ENCODE measurements at regions not wholly inside any gene's neighbourhood (a gene's known extent, or its start where the extent isn't known, plus 50 kb on each side); places are given as distances from the start of the nearest gene placed in this dataset.

DNA sequence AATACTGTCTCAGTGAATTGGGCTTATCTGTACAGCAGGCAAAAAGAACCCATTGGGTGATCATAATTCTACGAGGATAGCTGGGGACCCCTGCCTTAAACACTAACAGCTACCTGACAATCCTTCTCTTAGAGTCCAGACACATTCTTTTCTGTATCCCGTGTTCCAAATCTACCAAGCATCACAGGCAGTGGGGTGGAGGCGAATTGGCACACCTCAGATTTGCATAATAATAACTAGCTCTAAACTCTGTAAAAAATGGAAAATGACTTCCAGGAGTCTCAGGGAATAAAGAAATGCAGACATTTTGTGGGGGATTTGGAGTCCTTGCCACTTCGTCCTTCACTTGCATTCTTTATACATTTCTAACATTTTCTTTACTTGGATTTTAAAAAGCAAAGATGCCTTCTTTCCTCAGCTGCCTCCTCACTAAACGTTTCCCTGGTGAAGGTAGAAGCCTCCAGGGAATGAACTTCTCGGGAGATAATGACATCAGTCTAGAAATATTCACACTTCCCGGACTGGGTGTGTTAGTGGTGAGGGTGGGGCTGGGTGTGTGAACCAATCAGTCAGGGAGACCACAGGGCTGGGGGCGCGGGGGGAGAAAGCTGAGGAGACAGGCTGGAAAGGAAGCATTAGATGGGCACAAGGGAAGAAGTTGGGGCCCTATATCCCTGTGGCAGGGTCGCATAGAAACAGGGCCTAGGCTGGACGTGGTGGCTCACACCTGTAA, 59.1 kb upstream of the BOD1L2 start:
- Mint-ChIP-seq H3K9me3 (ENCODE audit: low read depth, unreplicated experiment) (peaks cover 5% of the 10 kb centered on the region), H3K27ac (ENCODE audit: unreplicated experiment) (peak overlapping the region; percentile 79), H3K4me1 (ENCODE audit: low read depth, unreplicated experiment) (peaks cover 61% of the 10 kb centered on the region), H3K4me3 (ENCODE audit: low read depth, unreplicated experiment) (peak overlapping the region; percentile 11), H3K36me3 (ENCODE audit: insufficient read depth, unreplicated experiment) (no peaks in the 10 kb centered on the region), H3K27me3 (ENCODE audit: unreplicated experiment) (no peaks in the 10 kb centered on the region)
- DNase-seq = peak; percentile 77
- CTCF ChIA-PET = interaction anchor here (0.6 to 1.3 kb wide), 3 partner anchors 133 to 395 kb away, joined by 4 read pairs; no protein-coding TSS in a partner anchor
- TF ChIP-seq, protein P1, sequence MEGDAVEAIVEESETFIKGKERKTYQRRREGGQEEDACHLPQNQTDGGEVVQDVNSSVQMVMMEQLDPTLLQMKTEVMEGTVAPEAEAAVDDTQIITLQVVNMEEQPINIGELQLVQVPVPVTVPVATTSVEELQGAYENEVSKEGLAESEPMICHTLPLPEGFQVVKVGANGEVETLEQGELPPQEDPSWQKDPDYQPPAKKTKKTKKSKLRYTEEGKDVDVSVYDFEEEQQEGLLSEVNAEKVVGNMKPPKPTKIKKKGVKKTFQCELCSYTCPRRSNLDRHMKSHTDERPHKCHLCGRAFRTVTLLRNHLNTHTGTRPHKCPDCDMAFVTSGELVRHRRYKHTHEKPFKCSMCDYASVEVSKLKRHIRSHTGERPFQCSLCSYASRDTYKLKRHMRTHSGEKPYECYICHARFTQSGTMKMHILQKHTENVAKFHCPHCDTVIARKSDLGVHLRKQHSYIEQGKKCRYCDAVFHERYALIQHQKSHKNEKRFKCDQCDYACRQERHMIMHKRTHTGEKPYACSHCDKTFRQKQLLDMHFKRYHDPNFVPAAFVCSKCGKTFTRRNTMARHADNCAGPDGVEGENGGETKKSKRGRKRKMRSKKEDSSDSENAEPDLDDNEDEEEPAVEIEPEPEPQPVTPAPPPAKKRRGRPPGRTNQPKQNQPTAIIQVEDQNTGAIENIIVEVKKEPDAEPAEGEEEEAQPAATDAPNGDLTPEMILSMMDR (IDR thresholded peaks at IDR 0.05; ENCODE audit: unreplicated experiment) = no peak
- BruUV-seq (replicated peaks) = TSS peak; percentile 96
- intact Hi-C loops (cut with micrococcal nuclease; ENCODE audit: unreplicated experiment) = loop anchor here (5.0 kb wide), 2 partner anchors 134 to 354 kb away; no protein-coding TSS in a partner anchor

DNA sequence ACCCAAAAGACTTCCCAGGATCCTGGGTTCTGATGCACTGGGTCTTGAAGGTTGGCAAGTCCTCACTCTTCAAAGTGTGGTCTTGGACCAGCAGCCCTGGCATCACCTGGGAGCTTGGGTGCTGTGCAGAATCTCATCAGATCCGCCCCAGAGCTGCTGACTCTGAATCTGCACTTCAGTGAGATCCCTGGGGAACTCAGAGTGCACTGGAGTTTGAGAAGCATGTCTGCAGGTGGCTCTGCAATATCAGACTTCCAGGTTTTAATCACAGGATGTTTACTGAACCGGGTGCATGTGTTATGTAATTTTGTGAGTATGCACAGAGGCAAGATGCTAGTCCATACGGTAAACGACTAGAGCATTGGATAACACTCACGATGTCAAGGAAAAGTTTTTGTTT, 58.0 kb upstream of the BOD1L2 start:
- DNase-seq = peak; percentile 14
- peaks cover 57% of the 10 kb centered on the region for H3K4me1 Mint-ChIP-seq (ENCODE audit: low read depth, unreplicated experiment)
- no peak overlapping the region for H3K4me3 Mint-ChIP-seq (ENCODE audit: low read depth, unreplicated experiment)

DNA sequence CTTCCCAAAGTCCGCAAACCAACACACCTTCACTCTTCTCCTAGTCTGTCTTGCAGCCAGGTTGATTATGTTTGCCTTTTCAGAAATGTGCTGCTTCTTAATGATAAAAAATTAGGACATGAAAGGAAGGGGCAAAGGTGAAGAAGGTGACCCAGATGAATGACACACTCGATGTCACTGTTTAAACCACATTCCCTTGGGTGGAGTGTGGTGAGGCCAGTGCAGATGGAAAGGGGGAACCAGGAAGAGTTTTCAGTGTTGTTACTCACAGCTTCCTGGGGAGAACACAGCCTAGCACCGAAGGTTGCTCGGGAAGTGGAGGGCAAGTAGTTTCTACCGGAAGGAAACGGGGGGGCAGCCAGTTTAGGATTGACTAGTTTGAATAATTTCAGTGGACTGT, 57.2 kb upstream of the BOD1L2 start:
- Mint-ChIP-seq H3K9me3 (ENCODE audit: low read depth, unreplicated experiment) (no peaks in the 10 kb centered on the region), H3K27me3 (ENCODE audit: unreplicated experiment) (no peaks in the 10 kb centered on the region), H3K36me3 (ENCODE audit: insufficient read depth, unreplicated experiment) (no peaks in the 10 kb centered on the region), H3K4me3 (ENCODE audit: low read depth, unreplicated experiment) (no peak overlapping the region), H3K27ac (ENCODE audit: unreplicated experiment) (peak overlapping the region; percentile 46), H3K4me1 (ENCODE audit: low read depth, unreplicated experiment) (peaks cover 49% of the 10 kb centered on the region)
- DNase-seq = no peak
- TF ChIP-seq, protein P1 (IDR thresholded peaks at IDR 0.05; ENCODE audit: unreplicated experiment) = no peak
- no TSS peak for BruUV-seq (replicated peaks)
- intact Hi-C loops (cut with micrococcal nuclease; ENCODE audit: unreplicated experiment) = loop anchor here (5.0 kb wide), 2 partner anchors 133 to 353 kb away; no protein-coding TSS in a partner anchor
- CTCF ChIA-PET = no interaction called here

More for the DNA sequence above, 58.0 kb upstream of the BOD1L2 start:
- BruUV-seq (replicated peaks) = no TSS peak
- CTCF ChIA-PET = no interaction called here
- intact Hi-C loops (cut with micrococcal nuclease; ENCODE audit: unreplicated experiment) = loop anchor here (5.0 kb wide), 2 partner anchors 133 to 353 kb away; no protein-coding TSS in a partner anchor
- H3K27ac Mint-ChIP-seq (ENCODE audit: unreplicated experiment) = peak overlapping the region; percentile 79
- H3K27me3 Mint-ChIP-seq (ENCODE audit: unreplicated experiment) = no peaks in the 10 kb centered on the region
- H3K9me3 Mint-ChIP-seq (ENCODE audit: low read depth, unreplicated experiment) = peaks cover 2% of the 10 kb centered on the region
- H3K36me3 Mint-ChIP-seq (ENCODE audit: insufficient read depth, unreplicated experiment) = no peaks in the 10 kb centered on the region
- TF ChIP-seq, protein P1 (IDR thresholded peaks at IDR 0.05; ENCODE audit: unreplicated experiment) = no peak

DNA sequence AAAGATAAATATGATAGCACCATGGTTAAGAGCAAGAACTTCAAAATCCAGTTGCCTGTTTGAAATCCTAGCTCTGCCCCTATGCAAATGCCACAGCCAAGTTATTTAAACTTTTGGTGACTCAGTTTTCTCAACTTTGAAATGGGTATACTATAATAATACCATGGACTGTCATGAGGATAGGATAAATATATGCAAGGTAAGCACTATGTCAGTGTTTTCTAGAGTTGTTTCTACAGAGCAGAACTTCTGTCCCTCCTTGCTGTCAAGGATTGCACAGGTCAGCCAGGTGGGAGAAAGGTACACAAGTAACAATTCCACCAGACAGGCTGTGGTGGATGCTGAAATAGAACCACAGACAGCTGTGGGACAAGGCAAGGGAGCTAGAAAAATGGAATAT, 55.7 kb upstream of the BOD1L2 start:
- H3K4me3 Mint-ChIP-seq (ENCODE audit: low read depth, unreplicated experiment) = no peak overlapping the region
- CTCF ChIA-PET = no interaction called here
- TF ChIP-seq, protein P1 (IDR thresholded peaks at IDR 0.05; ENCODE audit: unreplicated experiment) = no peak

More for the DNA sequence above, 55.7 kb upstream of the BOD1L2 start:
- no peak for DNase-seq
- Mint-ChIP-seq H3K36me3 (ENCODE audit: insufficient read depth, unreplicated experiment) (no peaks in the 10 kb centered on the region), H3K4me1 (ENCODE audit: low read depth, unreplicated experiment) (peaks cover 46% of the 10 kb centered on the region), H3K9me3 (ENCODE audit: low read depth, unreplicated experiment) (no peaks in the 10 kb centered on the region), H3K27ac (ENCODE audit: unreplicated experiment) (no peak overlapping the region), H3K27me3 (ENCODE audit: unreplicated experiment) (no peaks in the 10 kb centered on the region)
- BruUV-seq (replicated peaks) = no TSS peak
- intact Hi-C loops (cut with micrococcal nuclease; ENCODE audit: unreplicated experiment) = no loop called here
